ENCODE measurements at regions not wholly inside any gene's neighbourhood (a gene's known extent, or its start where the extent isn't known, plus 50 kb on each side); places are given as distances from the start of the nearest gene placed in this dataset.
A peak's percentile ranks its signal among the peaks of the same experiment; 100 is the strongest.

- DNase-seq (ENCODE audit: low read depth in 2 of 2), result no peak
Observed at GRCh38 chr2:139949242-139949972, 1169.2 kb upstream of the NXPH2 start.

- no peak for DNase-seq (ENCODE audit: low read depth in 2 of 2)
Observed at GRCh38 chr2:139946690-139947089, 1166.5 kb upstream of the NXPH2 start.

- no peak for DNase-seq (ENCODE audit: low read depth in 2 of 2)
Observed at GRCh38 chr2:139940686-139941085, 1160.5 kb upstream of the NXPH2 start.

- DNase-seq (ENCODE audit: low read depth in 2 of 2), result no peak
Observed at GRCh38 chr2:139925903-139926302, 1145.7 kb upstream of the NXPH2 start.

- no peak for DNase-seq (ENCODE audit: low read depth in 2 of 2)
Observed at GRCh38 chr2:139924070-139924469, 1143.9 kb upstream of the NXPH2 start.

GRCh38 chr2:139918982-139919381 lies 1138.8 kb upstream of the NXPH2 start:
- no peak for DNase-seq (ENCODE audit: low read depth in 2 of 2)

GRCh38 chr2:139917690-139918384 lies 1137.6 kb upstream of the NXPH2 start:
- no peak for DNase-seq (ENCODE audit: low read depth in 2 of 2)

GRCh38 chr2:139916822-139917221 lies 1136.6 kb upstream of the NXPH2 start:
- peak in 1 of 2 donors; percentile 15 for DNase-seq (ENCODE audit: low read depth in 2 of 2)

GRCh38 chr2:139911160-139911559 lies 1131.0 kb upstream of the NXPH2 start:
- DNase-seq (ENCODE audit: low read depth in 2 of 2), result no peak

GRCh38 chr2:139909136-139909535 lies 1128.9 kb upstream of the NXPH2 start:
- no peak for DNase-seq (ENCODE audit: low read depth in 2 of 2)

- DNase-seq (ENCODE audit: low read depth in 2 of 2), result no peak
Observed at GRCh38 chr2:139905624-139906023, 1125.4 kb upstream of the NXPH2 start.

GRCh38 chr2:139891636-139892035 lies 1111.4 kb upstream of the NXPH2 start:
- no peak for DNase-seq (ENCODE audit: low read depth in 2 of 2)

GRCh38 chr2:139885921-139886498 lies 1105.8 kb upstream of the NXPH2 start:
- no peak for DNase-seq (ENCODE audit: low read depth in 2 of 2)

GRCh38 chr2:139876964-139877363 lies 1096.8 kb upstream of the NXPH2 start:
- DNase-seq (ENCODE audit: low read depth in 2 of 2), result no peak

GRCh38 chr2:139876321-139876720 lies 1096.1 kb upstream of the NXPH2 start:
- no peak for DNase-seq (ENCODE audit: low read depth in 2 of 2)

GRCh38 chr2:139872503-139872902 lies 1092.3 kb upstream of the NXPH2 start:
- DNase-seq (ENCODE audit: low read depth in 2 of 2), result no peak

GRCh38 chr2:139872032-139872431 lies 1091.8 kb upstream of the NXPH2 start:
- DNase-seq (ENCODE audit: low read depth in 2 of 2), result no peak

GRCh38 chr2:139867601-139868226 lies 1087.5 kb upstream of the NXPH2 start:
- DNase-seq (ENCODE audit: low read depth in 2 of 2), result no peak

- no peak for DNase-seq (ENCODE audit: low read depth in 2 of 2)
Observed at GRCh38 chr2:139864821-139865302, 1084.7 kb upstream of the NXPH2 start.

- DNase-seq (ENCODE audit: low read depth in 2 of 2), result no peak
Observed at GRCh38 chr2:139854769-139855483, 1074.7 kb upstream of the NXPH2 start.

GRCh38 chr2:139850254-139850890 lies 1070.2 kb upstream of the NXPH2 start:
- no peak for DNase-seq (ENCODE audit: low read depth in 2 of 2)
